CD4-positive, alpha-beta memory T cell (primary cell): ENCODE measurements at regions not wholly inside any gene's neighbourhood (a gene's known extent, or its start where the extent isn't known, plus 50 kb on each side); places are given as distances from the start of the nearest gene placed in this dataset.

ENCODE experiments used
- CTCF ChIA-PET: fragments of 350-600 bp; sonication (Branson Sonifier 250); formaldehyde crosslinking; loops from one replicate; lab custom pipeline; 2021; ENCODE audit warnings: inconsistent platforms; ENCODE audit not compliant: partially characterized antibody; lab: Charles Lee
- POLR2A ChIA-PET: fragments of 350-600 bp; sonication (Branson Sonifier 250); formaldehyde crosslinking; loops from one replicate; lab custom pipeline; 2021; ENCODE audit not compliant: partially characterized antibody; lab: Charles Lee
- DNase-seq, 5 donors: peaks; one replicate each; pipeline versions ENCODE4 v3.0.0 to v3.0.0-alpha.2; 2020 to 2022; ENCODE audit warnings: mixed read lengths in 1 of 5
- H3K27ac ChIP-seq: one replicate; pipeline ENCODE4 v1.7.0; 2013; ENCODE audit warnings: low read depth, low read length
- H3K27me3 ChIP-seq: 2 replicates; pipeline ENCODE4 v1.7.0; 2013; ENCODE audit warnings: mild to moderate bottlenecking, low read length, moderate library complexity; ENCODE audit not compliant: insufficient read depth
- H3K36me3 ChIP-seq: 2 replicates; pipeline ENCODE4 v1.7.0; 2013; ENCODE audit warnings: mild to moderate bottlenecking, low read length, moderate library complexity; ENCODE audit not compliant: insufficient read depth
- H3K4me1 ChIP-seq: 2 replicates; pipeline ENCODE4 v1.7.0; 2013; ENCODE audit warnings: mild to moderate bottlenecking, low read length, moderate library complexity; ENCODE audit not compliant: insufficient read depth
- H3K4me3 ChIP-seq, 2 donors: one replicate each; pipeline ENCODE4 v1.7.0; 2013; ENCODE audit warnings: low read length in 2 of 2, mild to moderate bottlenecking in 1 of 2
- H3K9me3 ChIP-seq, 2 donors: one replicate each; pipeline ENCODE4 v1.7.0; 2013; ENCODE audit warnings: low read length in 2 of 2, control low read depth in 1 of 2; ENCODE audit not compliant: control insufficient read depth in 1 of 2
- H3K27ac Mint-ChIP-seq, 7 donors: one replicate each; pipeline ENCODE4 v1.8.0; 2020 to 2021; ENCODE audit warnings: mixed read lengths in 7 of 7, mild to moderate bottlenecking in 6 of 7, inconsistent platforms in 3 of 7, moderate library complexity in 3 of 7
- H3K27me3 Mint-ChIP-seq, 2 donors: one replicate each; pipeline ENCODE4 v1.8.0; 2020 to 2021; ENCODE audit warnings: mixed read lengths in 2 of 2
- H3K36me3 Mint-ChIP-seq, 2 donors: one replicate each; pipeline ENCODE4 v1.8.0; 2020 to 2021; ENCODE audit warnings: mixed read lengths in 2 of 2, inconsistent platforms in 1 of 2, mild to moderate bottlenecking in 1 of 2
- H3K4me1 Mint-ChIP-seq, 4 donors: one replicate each; pipeline ENCODE4 v1.8.0; 2020 to 2021; ENCODE audit warnings: mixed read lengths in 4 of 4, mild to moderate bottlenecking in 1 of 4
- H3K4me3 Mint-ChIP-seq, 8 donors: one replicate each; pipeline ENCODE4 v1.8.0; 2020 to 2021; ENCODE audit warnings: mixed read lengths in 8 of 8, mild to moderate bottlenecking in 7 of 8, moderate library complexity in 6 of 8, inconsistent platforms in 3 of 8
- H3K9me3 Mint-ChIP-seq, 8 donors: one replicate each; pipeline ENCODE4 v1.8.0; 2020 to 2021; ENCODE audit warnings: mixed read lengths in 8 of 8, mild to moderate bottlenecking in 5 of 8, inconsistent platforms in 3 of 8, moderate library complexity in 1 of 8
- intact Hi-C: fragments of 100-400 bp; cut with micrococcal nuclease; formaldehyde crosslinking; loops from one replicate; pipeline ENCODE4 v1.15.1; 2023

DNA sequence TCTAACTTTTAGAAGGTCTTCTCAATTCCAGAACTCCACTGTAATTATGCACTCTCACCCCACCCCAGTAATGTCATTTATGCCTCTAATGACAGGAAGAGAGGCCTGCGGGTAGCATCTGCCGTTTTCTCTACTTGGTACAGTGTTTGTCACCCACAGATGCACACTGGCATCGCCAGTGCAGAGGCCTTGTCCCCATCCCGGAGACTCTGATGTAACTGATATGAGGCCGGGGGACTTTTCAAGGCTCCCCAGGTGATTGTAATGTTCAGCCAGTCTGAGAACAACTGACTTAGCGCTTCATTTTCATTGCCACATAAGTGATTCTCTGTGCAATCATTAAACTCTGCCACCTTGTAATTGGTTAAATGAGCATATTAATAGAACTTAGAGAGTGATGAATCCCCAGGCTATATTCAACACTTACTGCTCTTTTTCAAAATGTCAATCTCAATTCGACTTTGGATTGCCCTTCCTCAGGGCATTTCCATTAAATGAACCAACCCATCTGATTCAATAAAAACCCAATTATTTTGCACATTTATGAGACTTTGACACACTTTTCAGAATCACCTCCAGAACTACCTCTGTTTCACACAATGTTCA lies 113.2 kb downstream of the HERPUD2 start:
- H3K27ac Mint-ChIP-seq, result no peak overlapping the region

DNA sequence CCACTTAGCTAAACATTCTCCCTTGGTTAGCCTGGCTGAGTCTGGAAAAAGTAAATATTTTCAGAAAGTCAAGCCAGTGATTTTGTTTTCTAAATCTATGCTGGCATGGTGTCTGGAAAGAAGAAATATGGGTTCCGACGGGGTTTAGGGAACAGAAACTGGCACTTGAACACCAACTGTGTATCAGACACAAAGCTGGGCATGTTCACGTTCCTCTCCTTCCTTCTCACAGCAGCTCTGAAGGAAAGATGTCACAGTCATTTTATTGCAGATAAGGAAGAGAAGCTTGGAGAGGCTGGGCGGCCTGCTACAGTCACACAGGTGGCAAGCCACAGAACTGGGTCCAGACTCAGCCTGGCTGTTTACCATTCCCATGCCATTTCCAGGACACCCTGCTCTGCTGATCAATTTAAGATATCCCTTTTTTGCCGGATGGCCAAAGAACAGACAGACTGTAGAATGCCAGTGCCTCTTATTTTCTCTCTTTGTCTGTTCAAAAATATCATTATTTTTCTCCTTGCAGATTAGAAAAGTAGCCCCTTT lies 118.8 kb downstream of the HERPUD2 start:
- Histone ChIP-seq H3K4me1 (no peaks in the 10 kb centered on the region), H3K27me3 (no peaks in the 10 kb centered on the region), H3K36me3 (no peaks in the 10 kb centered on the region), H3K27ac (no peak overlapping the region), H3K4me3 (no peak overlapping the region), H3K9me3 (no peaks in the 10 kb centered on the region)
- no peak for DNase-seq
- Mint-ChIP-seq H3K27ac (no peak overlapping the region), H3K4me3 (no peak overlapping the region), H3K36me3 (peaks cover 0 to 4% of the 10 kb centered on the region in 2 donors), H3K9me3 (peaks cover 0 to 1% (median 0%) of the 10 kb centered on the region in 8 donors), H3K27me3 (peaks cover 3 to 6% of the 10 kb centered on the region in 2 donors), H3K4me1 (peaks cover 0 to 2% (median 0%) of the 10 kb centered on the region in 4 donors)
- CTCF ChIA-PET, result no interaction called here
- POLR2A ChIA-PET, result no interaction called here
- intact Hi-C loops, result no loop called here

More for the DNA sequence above, 113.2 kb downstream of the HERPUD2 start:
- intact Hi-C loops, result no loop called here
- Histone ChIP-seq H3K27me3 (no peaks in the 10 kb centered on the region), H3K9me3 (no peaks in the 10 kb centered on the region), H3K36me3 (no peaks in the 10 kb centered on the region), H3K27ac (no peak overlapping the region), H3K4me1 (no peaks in the 10 kb centered on the region), H3K4me3 (no peak overlapping the region)
- peaks cover 0 to 2% (median 0%) of the 10 kb centered on the region in 8 donors for H3K9me3 Mint-ChIP-seq
- H3K4me3 Mint-ChIP-seq, result no peak overlapping the region
- H3K4me1 Mint-ChIP-seq, result no peaks in the 10 kb centered on the region
- DNase-seq, result no peak
- POLR2A ChIA-PET, result no interaction called here
- peaks cover 0 to 13% of the 10 kb centered on the region in 2 donors for H3K27me3 Mint-ChIP-seq
- CTCF ChIA-PET, result no interaction called here
- H3K36me3 Mint-ChIP-seq, result peaks cover 0 to 4% of the 10 kb centered on the region in 2 donors

- H3K4me1 Mint-ChIP-seq, result peaks cover 0 to 2% (median 0%) of the 10 kb centered on the region in 4 donors
- no peaks in the 10 kb centered on the region for H3K9me3 Mint-ChIP-seq
- Histone ChIP-seq H3K9me3 (no peaks in the 10 kb centered on the region), H3K4me1 (no peaks in the 10 kb centered on the region), H3K27me3 (no peaks in the 10 kb centered on the region), H3K36me3 (no peaks in the 10 kb centered on the region), H3K4me3 (no peak overlapping the region), H3K27ac (no peak overlapping the region)
- H3K4me3 Mint-ChIP-seq, result no peak overlapping the region
- no peak overlapping the region for H3K27ac Mint-ChIP-seq
- peaks cover 1 to 3% of the 10 kb centered on the region in 2 donors for H3K27me3 Mint-ChIP-seq
- ChIA-PET CTCF (no interaction called here), POLR2A (no interaction called here)
- intact Hi-C loops, result no loop called here
- no peaks in the 10 kb centered on the region for H3K36me3 Mint-ChIP-seq
- no peak for DNase-seq
These were observed 123.2 kb downstream of the HERPUD2 start for GRCh38 chr7:35571611-35572240.

- ChIA-PET POLR2A (no interaction called here), CTCF (no interaction called here)
- DNase-seq, result no peak
- intact Hi-C loops, result no loop called here
- Histone ChIP-seq H3K27ac (no peak overlapping the region), H3K4me1 (no peaks in the 10 kb centered on the region), H3K27me3 (no peaks in the 10 kb centered on the region), H3K4me3 (no peak overlapping the region), H3K9me3 (no peaks in the 10 kb centered on the region), H3K36me3 (no peaks in the 10 kb centered on the region)
- Mint-ChIP-seq H3K4me3 (no peak overlapping the region), H3K4me1 (peaks cover 0 to 2% (median under 1%) of the 10 kb centered on the region in 4 donors), H3K9me3 (no peaks in the 10 kb centered on the region), H3K27me3 (peaks cover 1 to 3% of the 10 kb centered on the region in 2 donors), H3K36me3 (no peaks in the 10 kb centered on the region), H3K27ac (no peak overlapping the region)
These were observed 124.0 kb downstream of the HERPUD2 start for GRCh38 chr7:35570937-35571336.

DNA sequence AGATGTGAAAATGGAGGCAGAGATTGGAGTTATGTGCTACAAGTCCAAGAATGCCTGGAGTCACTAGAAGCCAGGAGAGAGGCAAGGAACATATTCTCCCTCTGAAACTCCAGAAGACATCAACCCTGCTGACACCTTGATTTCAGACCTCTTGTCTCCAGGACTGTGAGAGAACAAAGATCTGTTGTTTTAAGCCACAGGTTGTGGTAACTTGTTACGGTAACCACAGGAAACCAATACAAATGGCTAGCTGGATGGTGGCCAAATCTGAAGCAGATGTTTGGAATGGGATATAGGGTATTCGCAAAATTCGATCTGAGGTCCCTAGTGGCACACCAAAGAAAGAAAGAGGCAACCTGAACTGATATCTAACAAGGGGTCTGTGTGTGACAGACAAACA lies 129.0 kb downstream of the HERPUD2 start:
- Histone ChIP-seq H3K27me3 (no peaks in the 10 kb centered on the region), H3K4me1 (no peaks in the 10 kb centered on the region), H3K4me3 (no peak overlapping the region), H3K36me3 (no peaks in the 10 kb centered on the region), H3K27ac (no peak overlapping the region), H3K9me3 (no peaks in the 10 kb centered on the region)
- H3K27ac Mint-ChIP-seq, result no peak overlapping the region
- no peaks in the 10 kb centered on the region for H3K36me3 Mint-ChIP-seq
- H3K4me3 Mint-ChIP-seq, result no peak overlapping the region
- ChIA-PET CTCF (no interaction called here), POLR2A (no interaction called here)
- no peaks in the 10 kb centered on the region for H3K9me3 Mint-ChIP-seq
- intact Hi-C loops, result no loop called here
- DNase-seq, result no peak
- H3K4me1 Mint-ChIP-seq, result peaks cover 0 to 7% (median 2%) of the 10 kb centered on the region in 4 donors
- H3K27me3 Mint-ChIP-seq, result peaks cover 4 to 5% of the 10 kb centered on the region in 2 donors

DNA sequence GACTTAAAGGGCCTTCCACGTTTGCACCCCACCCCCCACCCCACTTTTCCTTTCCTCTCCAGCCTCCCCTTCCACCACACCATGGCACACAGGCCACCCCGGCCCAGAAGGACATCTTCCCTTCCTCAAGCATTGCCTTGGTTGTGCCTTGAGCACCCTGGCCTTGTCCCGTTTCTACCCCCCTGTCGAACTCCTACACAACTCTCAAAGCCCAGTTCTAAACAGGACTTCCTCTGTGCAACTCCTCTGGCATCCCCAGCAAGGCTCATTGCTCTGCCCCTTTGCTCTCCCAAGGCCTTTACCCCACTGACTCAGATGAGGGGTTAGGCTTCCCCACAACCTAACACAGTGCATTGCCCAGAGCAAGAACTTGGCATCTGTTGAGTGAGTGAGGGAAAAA lies 136.1 kb downstream of the HERPUD2 start:
- CTCF ChIA-PET, result no interaction called here
- no peaks in the 10 kb centered on the region for H3K9me3 Mint-ChIP-seq
- Histone ChIP-seq H3K27ac (no peak overlapping the region), H3K4me1 (no peaks in the 10 kb centered on the region), H3K4me3 (no peak overlapping the region), H3K9me3 (no peaks in the 10 kb centered on the region), H3K36me3 (no peaks in the 10 kb centered on the region), H3K27me3 (no peaks in the 10 kb centered on the region)
- no peaks in the 10 kb centered on the region for H3K36me3 Mint-ChIP-seq
- peak in 1 of 5 donors; percentile 19 for DNase-seq
- H3K27me3 Mint-ChIP-seq, result peaks cover 5 to 6% of the 10 kb centered on the region in 2 donors
- H3K4me1 Mint-ChIP-seq, result peaks cover 0 to 5% (median 0%) of the 10 kb centered on the region in 4 donors
- intact Hi-C loops, result no loop called here
- no peak overlapping the region for H3K27ac Mint-ChIP-seq
- POLR2A ChIA-PET, result no interaction called here
- H3K4me3 Mint-ChIP-seq, result no peak overlapping the region

- Histone ChIP-seq H3K4me3 (no peak overlapping the region), H3K36me3 (no peaks in the 10 kb centered on the region), H3K4me1 (no peaks in the 10 kb centered on the region), H3K27me3 (no peaks in the 10 kb centered on the region), H3K9me3 (no peaks in the 10 kb centered on the region), H3K27ac (no peak overlapping the region)
- no peaks in the 10 kb centered on the region for H3K36me3 Mint-ChIP-seq
- H3K4me1 Mint-ChIP-seq, result peaks cover 0 to 5% (median 0%) of the 10 kb centered on the region in 4 donors
- no peaks in the 10 kb centered on the region for H3K9me3 Mint-ChIP-seq
- H3K27me3 Mint-ChIP-seq, result peaks cover 2 to 4% of the 10 kb centered on the region in 2 donors
- intact Hi-C loops, result no loop called here
- H3K27ac Mint-ChIP-seq, result no peak overlapping the region
- POLR2A ChIA-PET, result interaction anchor here (1.1 kb wide), 1 partner anchor 8 kb away, joined by 3 read pairs; no protein-coding TSS in a partner anchor
- CTCF ChIA-PET, result interaction anchor here (0.8 kb wide), 1 partner anchor 19 kb away, joined by 3 read pairs; no protein-coding TSS in a partner anchor
- DNase-seq, result no peak
- H3K4me3 Mint-ChIP-seq, result no peak overlapping the region
These were observed 138.1 kb downstream of the HERPUD2 start for GRCh38 chr7:35556515-35557471.
